ENCODE measurements at regions not wholly inside any gene's neighbourhood (a gene's known extent, or its start where the extent isn't known, plus 50 kb on each side); places are given as distances from the start of the nearest gene placed in this dataset.

- no peak for TF ChIP-seq CTCF (IDR thresholded peaks at IDR 0.05; ENCODE audit: extremely low read depth in 1 of 2, insufficient read depth in 1 of 2, low read depth in 1 of 2, low read length in 2 of 2)
- no peak for TF ChIP-seq EZH2 (IDR thresholded peaks at IDR 0.05; ENCODE audit: borderline replicate concordance, low read depth, low read length, severe bottlenecking)
- no peak for TF ChIP-seq POLR2A (IDR thresholded peaks at IDR 0.05; ENCODE audit: low read depth, low read length)
- TF ChIP-seq JUN (IDR thresholded peaks at IDR 0.05; ENCODE audit: borderline replicate concordance, insufficient read depth, insufficient read length, low read depth): no peak
Measured at GRCh38 chr14:101620031-101620788, 58.9 kb downstream of the DIO3 start.

Measured in endothelial cell of umbilical vein (primary cell).